GM08714 (cell line): ENCODE measurements at regions not wholly inside any gene's neighbourhood (a gene's known extent, or its start where the extent isn't known, plus 50 kb on each side); places are given as distances from the start of the nearest gene placed in this dataset.
"Not testable (repeated sequence)": the region's sequence is repeated elsewhere in the genome, so short reads cannot be mapped to it uniquely, and the experiment has no call there.

ENCODE experiments used
- H3K4me3 ChIP-seq: fragments of 200-500 bp; sonication (Bioruptor generic); 2 replicates; pipeline ENCODE4 v1.5.1; 2014; ENCODE audit warnings: mild to moderate bottlenecking, low read length, inconsistent platforms
- ZNF274 ChIP-seq: IDR thresholded peaks from 2 replicates; pipeline ENCODE4 v1.6.1; 2012; ENCODE audit warnings: mild to moderate bottlenecking, low read depth, low read length

GRCh38 chr6:91079969-91080368 lies 493.1 kb upstream of the MAP3K7 start:
- H3K4me3 ChIP-seq, result no peak overlapping the region
- no peak for TF ChIP-seq ZNF274

- no peak overlapping the region for H3K4me3 ChIP-seq
- TF ChIP-seq ZNF274, result no peak
Observed at GRCh38 chr6:91075244-91075976, 488.5 kb upstream of the MAP3K7 start.

- no peak for TF ChIP-seq ZNF274
Observed at GRCh38 chr6:91063362-91063761, 476.5 kb upstream of the MAP3K7 start.

GRCh38 chr6:91057689-91058088 lies 470.8 kb upstream of the MAP3K7 start:
- TF ChIP-seq ZNF274, result no peak
- H3K4me3 ChIP-seq, result no peak overlapping the region

More at GRCh38 chr6:91063362-91063761, 476.5 kb upstream of the MAP3K7 start:
- H3K4me3 ChIP-seq, result no peak overlapping the region

GRCh38 chr6:91055959-91056358 lies 469.1 kb upstream of the MAP3K7 start:
- no peak for TF ChIP-seq ZNF274
- H3K4me3 ChIP-seq, result no peak overlapping the region

- not testable (repeated sequence) for H3K4me3 ChIP-seq
Observed at GRCh38 chr6:91052473-91053450, 465.9 kb upstream of the MAP3K7 start.

GRCh38 chr6:91045161-91045560 lies 458.3 kb upstream of the MAP3K7 start:
- no peak for TF ChIP-seq ZNF274

GRCh38 chr6:91043751-91044150 lies 456.9 kb upstream of the MAP3K7 start:
- H3K4me3 ChIP-seq, result no peak overlapping the region
- no peak for TF ChIP-seq ZNF274

More at GRCh38 chr6:91045161-91045560, 458.3 kb upstream of the MAP3K7 start:
- H3K4me3 ChIP-seq, result no peak overlapping the region

GRCh38 chr6:91042656-91043055 lies 455.8 kb upstream of the MAP3K7 start:
- no peak for TF ChIP-seq ZNF274
- H3K4me3 ChIP-seq, result no peak overlapping the region

GRCh38 chr6:91033964-91034363 lies 447.1 kb upstream of the MAP3K7 start:
- no peak overlapping the region for H3K4me3 ChIP-seq
- no peak for TF ChIP-seq ZNF274

GRCh38 chr6:91031581-91031980 lies 444.7 kb upstream of the MAP3K7 start:
- H3K4me3 ChIP-seq, result no peak overlapping the region
- no peak for TF ChIP-seq ZNF274

- TF ChIP-seq ZNF274, result no peak
- no peak overlapping the region for H3K4me3 ChIP-seq
Observed at GRCh38 chr6:91029211-91029610, 442.3 kb upstream of the MAP3K7 start.

GRCh38 chr6:91023529-91023928 lies 436.7 kb upstream of the MAP3K7 start:
- no peak for TF ChIP-seq ZNF274
- H3K4me3 ChIP-seq, result no peak overlapping the region

- no peak for TF ChIP-seq ZNF274
- H3K4me3 ChIP-seq, result no peak overlapping the region
Observed at GRCh38 chr6:91020744-91021143, 433.9 kb upstream of the MAP3K7 start.

GRCh38 chr6:91018586-91018985 lies 431.7 kb upstream of the MAP3K7 start:
- no peak for TF ChIP-seq ZNF274
- no peak overlapping the region for H3K4me3 ChIP-seq
